LNCaP clone FGC (cell line): ENCODE measurements at regions not wholly inside any gene's neighbourhood (a gene's known extent, or its start where the extent isn't known, plus 50 kb on each side); places are given as distances from the start of the nearest gene placed in this dataset.

Experiments
- DNase-seq: peaks from one replicate; pipeline ENCODE4 v3.0.0-alpha.2; 2011; ENCODE audit warnings: low read depth
- H3K4me3 ChIP-seq: 2 replicates; pipeline ENCODE4 v1.5.1; 2011; ENCODE audit warnings: mild to moderate bottlenecking, low read depth, low read length, control low read depth
- TF ChIP-seq, protein P1 (sequence below): IDR thresholded peaks from 2 replicates; pipeline ENCODE4 v1.5.1; 2012; ENCODE audit warnings: mild to moderate bottlenecking; ENCODE audit not compliant: control insufficient read depth, insufficient read depth; ENCODE audit errors: extremely low read depth

- no peak overlapping the region for H3K4me3 ChIP-seq
- TF ChIP-seq, protein P1, sequence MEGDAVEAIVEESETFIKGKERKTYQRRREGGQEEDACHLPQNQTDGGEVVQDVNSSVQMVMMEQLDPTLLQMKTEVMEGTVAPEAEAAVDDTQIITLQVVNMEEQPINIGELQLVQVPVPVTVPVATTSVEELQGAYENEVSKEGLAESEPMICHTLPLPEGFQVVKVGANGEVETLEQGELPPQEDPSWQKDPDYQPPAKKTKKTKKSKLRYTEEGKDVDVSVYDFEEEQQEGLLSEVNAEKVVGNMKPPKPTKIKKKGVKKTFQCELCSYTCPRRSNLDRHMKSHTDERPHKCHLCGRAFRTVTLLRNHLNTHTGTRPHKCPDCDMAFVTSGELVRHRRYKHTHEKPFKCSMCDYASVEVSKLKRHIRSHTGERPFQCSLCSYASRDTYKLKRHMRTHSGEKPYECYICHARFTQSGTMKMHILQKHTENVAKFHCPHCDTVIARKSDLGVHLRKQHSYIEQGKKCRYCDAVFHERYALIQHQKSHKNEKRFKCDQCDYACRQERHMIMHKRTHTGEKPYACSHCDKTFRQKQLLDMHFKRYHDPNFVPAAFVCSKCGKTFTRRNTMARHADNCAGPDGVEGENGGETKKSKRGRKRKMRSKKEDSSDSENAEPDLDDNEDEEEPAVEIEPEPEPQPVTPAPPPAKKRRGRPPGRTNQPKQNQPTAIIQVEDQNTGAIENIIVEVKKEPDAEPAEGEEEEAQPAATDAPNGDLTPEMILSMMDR: no peak
- no peak for DNase-seq
Measured at GRCh38 chrX:95218976-95219375, 1465.7 kb upstream of the DIAPH2 start.

DNA sequence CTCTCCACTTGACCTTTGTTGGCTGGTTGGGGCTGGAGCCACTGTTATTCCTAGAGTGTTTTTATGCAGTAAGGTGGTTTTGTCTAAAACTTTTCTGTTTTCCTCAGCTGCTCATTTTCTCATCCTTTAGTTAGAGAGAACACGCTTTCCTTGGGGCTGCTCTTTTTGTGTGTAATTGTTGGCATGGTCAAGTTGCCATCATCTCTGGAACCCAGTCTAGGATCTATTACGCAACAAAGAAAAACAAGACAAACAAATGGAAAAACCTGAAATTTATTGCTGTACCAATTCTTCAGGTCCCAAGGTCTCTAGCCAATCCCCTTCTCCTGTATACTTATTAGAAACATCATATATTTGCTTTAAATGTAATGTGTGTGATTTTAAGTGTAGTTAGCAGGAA lies 1436.3 kb upstream of the DIAPH2 start:
- no peak for DNase-seq
- TF ChIP-seq, protein P1: no peak
- no peak overlapping the region for H3K4me3 ChIP-seq

GRCh38 chrX:95290455-95290854 lies 1394.2 kb upstream of the DIAPH2 start:
- no peak for DNase-seq
- TF ChIP-seq, protein P1: no peak
- H3K4me3 ChIP-seq: no peak overlapping the region

DNA sequence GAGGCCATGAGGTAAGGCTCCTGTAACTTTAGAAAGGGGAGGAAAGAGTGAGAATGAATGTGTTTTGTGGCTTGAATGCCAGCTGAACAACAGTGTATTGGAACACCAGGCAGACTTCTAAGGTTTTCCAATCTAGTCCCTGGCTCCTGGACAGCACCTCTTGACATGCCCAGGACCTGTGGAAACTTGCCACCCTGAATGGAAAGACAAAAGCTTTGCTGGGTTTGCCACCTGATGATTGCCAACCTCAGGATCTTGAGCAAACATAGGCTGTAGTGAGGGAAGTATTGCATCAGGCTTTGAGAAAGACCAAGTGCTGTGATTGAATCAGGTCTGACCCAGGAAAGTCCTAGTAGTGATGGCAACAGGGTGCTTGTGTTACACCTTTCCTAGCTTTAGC lies 1393.1 kb upstream of the DIAPH2 start:
- TF ChIP-seq, protein P1: no peak
- no peak overlapping the region for H3K4me3 ChIP-seq
- no peak for DNase-seq

DNA sequence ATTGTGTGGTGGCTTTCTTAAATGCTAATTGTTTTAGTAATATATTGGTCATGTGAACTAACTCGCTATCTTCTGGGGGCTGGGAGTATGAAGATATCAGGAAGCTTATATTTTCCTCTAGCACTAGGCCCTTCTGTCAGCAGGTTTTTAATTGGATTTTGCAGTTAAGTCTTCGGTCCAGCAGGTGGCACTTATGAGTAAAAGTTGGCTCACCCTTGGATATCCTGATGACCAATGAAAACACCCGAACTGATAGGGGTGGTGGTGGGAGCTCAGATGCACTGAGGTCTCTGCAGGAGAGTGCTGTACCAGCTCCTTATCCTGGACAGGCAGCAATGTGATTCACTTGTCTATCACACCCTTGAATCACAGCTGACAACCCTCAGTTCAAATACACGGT lies 1365.8 kb upstream of the DIAPH2 start:
- no peak overlapping the region for H3K4me3 ChIP-seq
- DNase-seq: no peak
- TF ChIP-seq, protein P1: peak; percentile 41

DNA sequence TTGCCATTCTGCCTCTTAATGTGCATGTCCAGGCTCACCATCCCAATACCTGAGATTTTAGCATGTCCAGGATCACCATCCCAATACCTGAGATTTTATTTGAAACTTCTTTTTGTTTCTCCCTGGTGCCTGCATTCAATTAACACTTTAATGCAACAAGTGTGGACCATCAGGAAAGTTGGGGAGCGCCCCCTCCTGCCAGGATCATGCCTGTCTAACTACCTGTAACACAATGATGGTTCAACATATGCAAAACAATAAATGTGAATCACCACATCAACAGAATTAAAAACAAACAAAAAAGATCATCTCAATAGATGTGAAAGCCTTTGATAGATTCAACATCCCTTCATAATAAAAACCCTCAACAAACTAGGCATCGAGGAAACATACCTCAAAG lies 1359.5 kb upstream of the DIAPH2 start:
- no peak for DNase-seq
- no peak overlapping the region for H3K4me3 ChIP-seq
- TF ChIP-seq, protein P1: no peak

- no peak for DNase-seq
- H3K4me3 ChIP-seq: no peak overlapping the region
- TF ChIP-seq, protein P1: no peak
Measured at GRCh38 chrX:95330292-95330691, 1354.3 kb upstream of the DIAPH2 start.
